Mesothelial cell of epicardium (in vitro differentiated cells): ENCODE measurements at regions not wholly inside any gene's neighbourhood (a gene's known extent, or its start where the extent isn't known, plus 50 kb on each side); places are given as distances from the start of the nearest gene placed in this dataset.

Source experiments
- DNase-seq, 2 experiments: peaks; one replicate each; pipeline ENCODE4 v3.0.0; 2021; ENCODE audit warnings: low spot score in 2 of 2; ENCODE audit not compliant: unreplicated experiment in 2 of 2
- H3K27ac Mint-ChIP-seq: 2 replicates; pipeline ENCODE4 v1.8.0; 2021; ENCODE audit warnings: mixed read lengths
- H3K27me3 Mint-ChIP-seq: 2 replicates; pipeline ENCODE4 v1.8.0; 2021; ENCODE audit warnings: low read depth, mixed read lengths
- H3K36me3 Mint-ChIP-seq: 2 replicates; pipeline ENCODE4 v1.8.0; 2021; ENCODE audit warnings: mixed read lengths
- H3K4me1 Mint-ChIP-seq: 2 replicates; pipeline ENCODE4 v1.8.0; 2021; ENCODE audit warnings: mixed read lengths
- H3K4me3 Mint-ChIP-seq: 2 replicates; pipeline ENCODE4 v1.8.0; 2021; ENCODE audit warnings: mild to moderate bottlenecking, moderate library complexity, mixed read lengths
- H3K9me3 Mint-ChIP-seq: 2 replicates; pipeline ENCODE4 v1.8.0; 2021; ENCODE audit warnings: mixed read lengths
- CTCF ChIP-seq: fragments of 200-600 bp; sonication (generic); IDR thresholded peaks from one replicate; pipeline ENCODE4 v1.5.0; 2021; ENCODE audit warnings: antibody characterized with exemption; ENCODE audit not compliant: unreplicated experiment

- H3K36me3 Mint-ChIP-seq: no peaks in the 10 kb centered on the region
Observed at GRCh38 chr20:11841972-11842461, 75.7 kb upstream of the BTBD3 start.

GRCh38 chr20:11843289-11843688 lies 74.4 kb upstream of the BTBD3 start:
- Mint-ChIP-seq H3K4me3 (no peak overlapping the region), H3K27me3 (no peaks in the 10 kb centered on the region), H3K36me3 (no peaks in the 10 kb centered on the region), H3K9me3 (peaks cover 4% of the 10 kb centered on the region), H3K4me1 (peaks cover 35% of the 10 kb centered on the region), H3K27ac (no peak overlapping the region)
- DNase-seq: no peak
- no peak for TF ChIP-seq CTCF

More at GRCh38 chr20:11841972-11842461, 75.7 kb upstream of the BTBD3 start:
- Mint-ChIP-seq H3K27me3 (no peaks in the 10 kb centered on the region), H3K9me3 (peaks cover 4% of the 10 kb centered on the region), H3K4me1 (peaks cover 26% of the 10 kb centered on the region), H3K4me3 (no peak overlapping the region), H3K27ac (no peak overlapping the region)
- no peak for TF ChIP-seq CTCF
- DNase-seq: no peak

GRCh38 chr20:11844691-11845090 lies 73.0 kb upstream of the BTBD3 start:
- TF ChIP-seq CTCF: no peak
- Mint-ChIP-seq H3K27me3 (no peaks in the 10 kb centered on the region), H3K4me3 (no peak overlapping the region), H3K36me3 (no peaks in the 10 kb centered on the region), H3K27ac (peak overlapping the region; percentile 74), H3K9me3 (peaks cover 4% of the 10 kb centered on the region), H3K4me1 (peaks cover 49% of the 10 kb centered on the region)
- DNase-seq: no peak

GRCh38 chr20:11845340-11845739 lies 72.4 kb upstream of the BTBD3 start:
- Mint-ChIP-seq H3K9me3 (peaks cover 4% of the 10 kb centered on the region), H3K4me1 (peaks cover 52% of the 10 kb centered on the region), H3K4me3 (no peak overlapping the region), H3K36me3 (no peaks in the 10 kb centered on the region), H3K27me3 (no peaks in the 10 kb centered on the region), H3K27ac (peak overlapping the region; percentile 74)
- no peak for DNase-seq
- TF ChIP-seq CTCF: no peak

- peaks cover 4% of the 10 kb centered on the region for H3K9me3 Mint-ChIP-seq
- H3K27ac Mint-ChIP-seq: no peak overlapping the region
- H3K36me3 Mint-ChIP-seq: no peaks in the 10 kb centered on the region
- H3K4me3 Mint-ChIP-seq: no peak overlapping the region
- no peak for TF ChIP-seq CTCF
- H3K27me3 Mint-ChIP-seq: no peaks in the 10 kb centered on the region
- H3K4me1 Mint-ChIP-seq: peaks cover 49% of the 10 kb centered on the region
- DNase-seq: no peak
Observed at GRCh38 chr20:11846131-11846530, 71.6 kb upstream of the BTBD3 start.

GRCh38 chr20:11847827-11848226 lies 69.9 kb upstream of the BTBD3 start:
- H3K9me3 Mint-ChIP-seq: no peaks in the 10 kb centered on the region
- H3K27me3 Mint-ChIP-seq: no peaks in the 10 kb centered on the region
- no peak for TF ChIP-seq CTCF
- no peak for DNase-seq
- peaks cover 48% of the 10 kb centered on the region for H3K4me1 Mint-ChIP-seq
- no peaks in the 10 kb centered on the region for H3K36me3 Mint-ChIP-seq
- no peak overlapping the region for H3K4me3 Mint-ChIP-seq
- no peak overlapping the region for H3K27ac Mint-ChIP-seq
